SK-N-SH (cell line): ENCODE measurements at regions not wholly inside any gene's neighbourhood (a gene's known extent, or its start where the extent isn't known, plus 50 kb on each side); places are given as distances from the start of the nearest gene placed in this dataset.

Source experiments
- CTCF ChIA-PET: fragments of 300-600, 350-600 bp; formaldehyde crosslinking; extraction: SDS; loops from one replicate; lab custom pipeline; 2021; lab: Yijun Ruan, JAX
- POLR2A ChIA-PET: fragments of 350-600 bp; sonication (Branson Sonifier 250); formaldehyde crosslinking; extraction: SDS; loops from one replicate; lab custom pipeline; 2020; ENCODE audit warnings: antibody characterized with exemption, inconsistent platforms; lab: Yijun Ruan, JAX
- DNase-seq: peaks from one replicate; pipeline ENCODE4 v3.0.0; 2012
- H2AFZ ChIP-seq: fragments of 200-600 bp; sonication (generic); 2 replicates; pipeline ENCODE4 v1.8.1; 2016; ENCODE audit warnings: antibody characterized with exemption, mild to moderate bottlenecking, low read depth
- H3F3A ChIP-seq: fragments of 200-600 bp; sonication (generic); replicated peaks from 2 replicates; pipeline ENCODE3; 2016; ENCODE audit warnings: antibody characterized with exemption, mild to moderate bottlenecking; ENCODE audit not compliant: insufficient read depth
- H3K27ac ChIP-seq, 2 experiments: fragments of 200-500 bp in 1 of 2; fragments of 200-600 bp in 1 of 2; sonication (Bioruptor generic) in 1 of 2; sonication (generic), shearing (Covaris generic) in 1 of 2; 2 replicates each; pipeline versions ENCODE4 v1.5.1 to v1.6.1; 2014 to 2016; ENCODE audit warnings: low read depth in 2 of 2, inconsistent platforms in 1 of 2, low read length in 1 of 2, mild to moderate bottlenecking in 1 of 2, mixed read lengths in 1 of 2
- H3K27me3 ChIP-seq: fragments of 200-600 bp; sonication (generic), shearing (Covaris generic); 2 replicates; pipeline ENCODE4 v1.6.1; 2016; ENCODE audit warnings: mixed run types; ENCODE audit not compliant: insufficient read depth
- H3K36me3 ChIP-seq, 2 experiments: fragments of 200-500 bp in 1 of 2; fragments of 200-600 bp in 1 of 2; sonication (Bioruptor generic) in 1 of 2; sonication (generic) in 1 of 2; replicated peaks in 1 of 2; 2 replicates each; pipeline versions ENCODE3 to v1.5.1; 2014 to 2016; ENCODE audit warnings: low read length in 1 of 2, mild to moderate bottlenecking in 1 of 2; ENCODE audit not compliant: insufficient read depth in 2 of 2, control insufficient read depth in 1 of 2
- H3K4me1 ChIP-seq, 2 experiments: fragments of 200-500 bp in 1 of 2; fragments of 200-600 bp in 1 of 2; sonication (Bioruptor generic) in 1 of 2; sonication (generic), shearing (Covaris generic) in 1 of 2; 2 replicates each; pipeline versions ENCODE4 v1.5.1 to v1.6.1; 2014 to 2016; ENCODE audit warnings: low read depth in 1 of 2, low read length in 1 of 2, mixed run types in 1 of 2; ENCODE audit not compliant: insufficient read depth in 2 of 2, control insufficient read depth in 1 of 2
- H3K4me2 ChIP-seq: fragments of 200-600 bp; sonication (generic), shearing (Covaris generic); 2 replicates; pipeline ENCODE4 v1.6.1; 2017; ENCODE audit warnings: mixed run types
- H3K4me3 ChIP-seq, 2 experiments: fragments of 200-500 bp in 1 of 2; fragments of 200-600 bp in 1 of 2; sonication (Bioruptor generic) in 1 of 2; sonication (generic), shearing (Covaris generic) in 1 of 2; 2 replicates each; pipeline versions ENCODE4 v1.5.1 to v1.8.1; 2014 to 2016; ENCODE audit warnings: low read depth in 2 of 2, inconsistent platforms in 1 of 2, low read length in 1 of 2, mild to moderate bottlenecking in 1 of 2, mixed read lengths in 1 of 2, moderate library complexity in 1 of 2
- H3K79me2 ChIP-seq: fragments of 200-600 bp; sonication (generic); 2 replicates; pipeline ENCODE4 v1.8.1; 2017; ENCODE audit warnings: mild to moderate bottlenecking; ENCODE audit not compliant: insufficient read depth
- H3K9ac ChIP-seq: fragments of 200-600 bp; sonication (generic); 2 replicates; pipeline ENCODE4 v1.6.1; 2017; ENCODE audit warnings: mixed run types
- H3K9me2 ChIP-seq: fragments of 200-600 bp; sonication (generic); 2 replicates; pipeline ENCODE4 v1.6.1; 2017; ENCODE audit warnings: mixed run types
- H3K9me3 ChIP-seq: fragments of 200-600 bp; sonication (generic); 2 replicates; pipeline ENCODE4 v1.6.1; 2017; ENCODE audit warnings: mixed run types, mild to moderate bottlenecking, moderate library complexity
- H4K20me1 ChIP-seq: fragments of 200-600 bp; sonication (generic); 2 replicates; pipeline ENCODE4 v1.6.1; 2017; ENCODE audit warnings: mild to moderate bottlenecking, mixed run types; ENCODE audit not compliant: insufficient read depth
- EP300 ChIP-seq, 2 experiments: IDR thresholded peaks; 2 replicates each; pipeline versions ENCODE4 v1.4.0 to v1.6.1; 2012; ENCODE audit warnings: borderline replicate concordance in 1 of 2, low read depth in 1 of 2, low read length in 1 of 2
- GABPA ChIP-seq: IDR thresholded peaks from 2 replicates; pipeline ENCODE4 v1.4.0; 2012; ENCODE audit warnings: low read depth, mild to moderate bottlenecking
- MEF2A ChIP-seq: IDR thresholded peaks from 2 replicates; pipeline ENCODE4 v1.4.0; 2012; ENCODE audit warnings: low read depth, borderline replicate concordance
- RAD21 ChIP-seq: IDR thresholded peaks from 2 replicates; pipeline ENCODE4 v1.6.1; 2012; ENCODE audit warnings: mild to moderate bottlenecking, low read length
- REST ChIP-seq: IDR thresholded peaks from 2 replicates; pipeline ENCODE4 v1.6.1; 2012; ENCODE audit warnings: mild to moderate bottlenecking, low read depth, low read length, moderate library complexity
- SIN3A ChIP-seq: IDR thresholded peaks from 2 replicates; pipeline ENCODE4 v1.6.1; 2012; ENCODE audit warnings: low read depth, mild to moderate bottlenecking, low read length, moderate library complexity, borderline replicate concordance
- SMC3 ChIP-seq: IDR thresholded peaks from 2 replicates; pipeline ENCODE4 v1.6.1; 2012; ENCODE audit warnings: low read depth, low read length, improper control_type of control experiment
- USF1 ChIP-seq: IDR thresholded peaks from 2 replicates; pipeline ENCODE4 v1.4.0; 2012; ENCODE audit warnings: low read depth, borderline replicate concordance
- USF2 ChIP-seq: fragments of 150-350 bp; IDR thresholded peaks from 2 replicates; pipeline ENCODE4 v1.6.1; 2017; ENCODE audit warnings: antibody characterized with exemption, low read length, low read depth, borderline replicate concordance
- YY1 ChIP-seq: IDR thresholded peaks from 2 replicates; pipeline ENCODE4 v1.4.0; 2012; ENCODE audit warnings: low read depth, mild to moderate bottlenecking
- ZBTB33 ChIP-seq: IDR thresholded peaks from 2 replicates; pipeline ENCODE4 v1.4.0; 2012; ENCODE audit warnings: low read depth, borderline replicate concordance
- WGBS: methylation state at CpG from one replicate; pipeline ENCODE4 v1.1.6; 2017; ENCODE audit warnings: low lambda C conversion rate; 5-methylcytosine and 5-hydroxymethylcytosine counted together

GRCh38 chr12:19811922-19812321 lies 372.6 kb downstream of the AEBP2 start:
- no peak for TF ChIP-seq ZBTB33
- TF ChIP-seq YY1, result no peak
- no peak for TF ChIP-seq USF2
- no peak for DNase-seq
- Histone ChIP-seq H3K9me2 (no peaks in the 10 kb centered on the region), H3K9ac (no peak overlapping the region), H3K36me3 (peaks cover 0 to 3% of the 10 kb centered on the region in 2 experiments), H3K79me2 (no peaks in the 10 kb centered on the region), H3K4me2 (no peak overlapping the region), H3K4me3 (no peak overlapping the region), H3K4me1 (no peaks in the 10 kb centered on the region), H4K20me1 (no peaks in the 10 kb centered on the region), H3K27ac (no peak overlapping the region), H3K9me3 (no peaks in the 10 kb centered on the region), H3K27me3 (no peaks in the 10 kb centered on the region), H2AFZ (no peak overlapping the region), H3F3A (no peaks in the 10 kb centered on the region)
- 58% methylated on average over 2 of the region's 3 CpGs for WGBS
- ChIA-PET POLR2A (no interaction called here), CTCF (no interaction called here)

- Histone ChIP-seq H3K27me3 (no peaks in the 10 kb centered on the region), H3K9me3 (no peaks in the 10 kb centered on the region), H3K9me2 (no peaks in the 10 kb centered on the region), H3F3A (no peaks in the 10 kb centered on the region), H4K20me1 (no peaks in the 10 kb centered on the region), H3K4me3 (no peak overlapping the region), H3K4me1 (no peaks in the 10 kb centered on the region), H3K9ac (no peak overlapping the region), H2AFZ (no peak overlapping the region), H3K27ac (no peak overlapping the region), H3K79me2 (no peaks in the 10 kb centered on the region), H3K36me3 (no peaks in the 10 kb centered on the region), H3K4me2 (no peak overlapping the region)
- no peak for TF ChIP-seq SMC3
- no peak for TF ChIP-seq REST
- no peak for TF ChIP-seq EP300 (IDR thresholded peaks at IDR 0.05; ENCODE audit: borderline replicate concordance in 1 of 2, low read depth in 1 of 2, low read length in 1 of 2)
- TF ChIP-seq RAD21, result no peak
- TF ChIP-seq ZBTB33, result no peak
- TF ChIP-seq GABPA, result no peak
- no peak for TF ChIP-seq USF1
- TF ChIP-seq SIN3A, result no peak
- no peak for TF ChIP-seq MEF2A
- TF ChIP-seq USF2, result no peak
- DNase-seq, result no peak
- CTCF ChIA-PET, result interaction anchor here (0.8 to 1.1 kb wide), 3 partner anchors 11 to 80 kb away, joined by 3 to 4 read pairs (median 3); no protein-coding TSS in a partner anchor
- POLR2A ChIA-PET, result no interaction called here
- WGBS, result 59% methylated on average over 4 of the region's 4 CpGs
Measured at GRCh38 chr12:19819231-19819630, 379.9 kb downstream of the AEBP2 start.
